Neutrophil (primary cell): ENCODE measurements at regions not wholly inside any gene's neighbourhood (a gene's known extent, or its start where the extent isn't known, plus 50 kb on each side); places are given as distances from the start of the nearest gene placed in this dataset.

ENCODE experiments used
- H3K27ac ChIP-seq: fragments of 200-600 bp; sonication (generic); 2 replicates; pipeline ENCODE4 v1.5.1; 2016; ENCODE audit warnings: mild to moderate bottlenecking, moderate library complexity
- H3K27me3 ChIP-seq: fragments of 200-600 bp; sonication (generic); 2 replicates; pipeline ENCODE4 v1.6.0; 2016; ENCODE audit warnings: mild to moderate bottlenecking
- H3K36me3 ChIP-seq: fragments of 200-600 bp; sonication (generic); 2 replicates; pipeline ENCODE4 v1.5.1; 2017
- H3K4me1 ChIP-seq, 2 experiments: fragments of 200-600 bp in 1 of 2; sonication (generic) in 1 of 2; 1 replicate in 1 of 2; 2 replicates in 1 of 2; pipeline versions ENCODE4 v1.5.1 to v1.6.1; 2013 to 2016; ENCODE audit warnings: low read depth in 1 of 2, low read length in 1 of 2, mild to moderate bottlenecking in 1 of 2, moderate library complexity in 1 of 2; ENCODE audit not compliant: control insufficient read depth in 1 of 2, insufficient read depth in 1 of 2
- H3K4me3 ChIP-seq, 2 experiments: fragments of 200-600 bp in 1 of 2; sonication (generic) in 1 of 2; 1 replicate in 1 of 2; 2 replicates in 1 of 2; pipeline ENCODE4 v1.5.1; 2013 to 2016; ENCODE audit warnings: low read depth in 1 of 2, low read length in 1 of 2, mild to moderate bottlenecking in 1 of 2, moderate library complexity in 1 of 2
- H3K9me3 ChIP-seq: fragments of 200-600 bp; sonication (generic); 2 replicates; pipeline ENCODE4 v1.5.1; 2016
- TF ChIP-seq, protein P1 (sequence below): fragments of 200-600 bp; sonication (generic); IDR thresholded peaks from 2 replicates; pipeline ENCODE4 v1.5.1; 2016; ENCODE audit warnings: antibody characterized with exemption

DNA sequence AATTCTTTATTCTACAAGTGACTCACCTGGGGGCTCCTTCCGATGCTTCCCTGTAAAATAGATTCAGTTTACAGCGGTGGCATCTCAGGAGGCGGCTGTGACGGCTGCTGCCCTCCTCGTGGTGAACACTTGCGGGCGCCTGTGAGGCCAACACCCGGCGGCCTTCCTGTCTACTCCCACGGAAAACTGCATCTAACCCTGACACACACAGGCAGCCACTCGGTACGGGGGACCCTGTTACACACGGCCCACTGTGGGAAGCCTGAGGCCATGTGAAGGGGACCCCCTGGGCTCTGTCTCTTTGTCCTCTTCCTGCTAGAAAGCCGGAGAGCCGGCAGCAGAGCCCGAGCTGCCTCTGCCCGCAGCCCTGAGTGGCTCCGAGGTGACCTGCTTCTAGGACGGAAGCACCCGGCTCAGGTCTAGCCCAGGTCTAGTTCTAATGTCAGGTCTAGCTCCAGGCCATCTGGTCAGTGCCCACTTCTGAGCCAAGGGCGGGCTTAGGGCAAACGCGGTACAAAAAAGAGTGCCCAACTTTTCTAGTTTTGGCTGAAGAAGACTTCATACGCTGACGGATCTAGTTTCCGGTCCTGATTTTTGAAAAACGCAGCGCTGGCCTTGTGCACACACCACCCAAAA lies 159.4 kb downstream of the ENGASE start:
- Histone ChIP-seq H3K4me1 (no peaks in the 10 kb centered on the region), H3K36me3 (no peaks in the 10 kb centered on the region), H3K27ac (no peak overlapping the region), H3K27me3 (no peaks in the 10 kb centered on the region), H3K9me3 (no peaks in the 10 kb centered on the region), H3K4me3 (no peak overlapping the region)
- TF ChIP-seq, protein P1, sequence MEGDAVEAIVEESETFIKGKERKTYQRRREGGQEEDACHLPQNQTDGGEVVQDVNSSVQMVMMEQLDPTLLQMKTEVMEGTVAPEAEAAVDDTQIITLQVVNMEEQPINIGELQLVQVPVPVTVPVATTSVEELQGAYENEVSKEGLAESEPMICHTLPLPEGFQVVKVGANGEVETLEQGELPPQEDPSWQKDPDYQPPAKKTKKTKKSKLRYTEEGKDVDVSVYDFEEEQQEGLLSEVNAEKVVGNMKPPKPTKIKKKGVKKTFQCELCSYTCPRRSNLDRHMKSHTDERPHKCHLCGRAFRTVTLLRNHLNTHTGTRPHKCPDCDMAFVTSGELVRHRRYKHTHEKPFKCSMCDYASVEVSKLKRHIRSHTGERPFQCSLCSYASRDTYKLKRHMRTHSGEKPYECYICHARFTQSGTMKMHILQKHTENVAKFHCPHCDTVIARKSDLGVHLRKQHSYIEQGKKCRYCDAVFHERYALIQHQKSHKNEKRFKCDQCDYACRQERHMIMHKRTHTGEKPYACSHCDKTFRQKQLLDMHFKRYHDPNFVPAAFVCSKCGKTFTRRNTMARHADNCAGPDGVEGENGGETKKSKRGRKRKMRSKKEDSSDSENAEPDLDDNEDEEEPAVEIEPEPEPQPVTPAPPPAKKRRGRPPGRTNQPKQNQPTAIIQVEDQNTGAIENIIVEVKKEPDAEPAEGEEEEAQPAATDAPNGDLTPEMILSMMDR: no peak

- no peaks in the 10 kb centered on the region for H3K36me3 ChIP-seq
- no peak overlapping the region for H3K27ac ChIP-seq
- H3K27me3 ChIP-seq: no peaks in the 10 kb centered on the region
- TF ChIP-seq, protein P1: no peak
- no peaks in the 10 kb centered on the region for H3K9me3 ChIP-seq
- no peak overlapping the region for H3K4me3 ChIP-seq
- H3K4me1 ChIP-seq: no peaks in the 10 kb centered on the region
Observed at GRCh38 chr17:79232957-79233356, 158.3 kb downstream of the ENGASE start.

DNA sequence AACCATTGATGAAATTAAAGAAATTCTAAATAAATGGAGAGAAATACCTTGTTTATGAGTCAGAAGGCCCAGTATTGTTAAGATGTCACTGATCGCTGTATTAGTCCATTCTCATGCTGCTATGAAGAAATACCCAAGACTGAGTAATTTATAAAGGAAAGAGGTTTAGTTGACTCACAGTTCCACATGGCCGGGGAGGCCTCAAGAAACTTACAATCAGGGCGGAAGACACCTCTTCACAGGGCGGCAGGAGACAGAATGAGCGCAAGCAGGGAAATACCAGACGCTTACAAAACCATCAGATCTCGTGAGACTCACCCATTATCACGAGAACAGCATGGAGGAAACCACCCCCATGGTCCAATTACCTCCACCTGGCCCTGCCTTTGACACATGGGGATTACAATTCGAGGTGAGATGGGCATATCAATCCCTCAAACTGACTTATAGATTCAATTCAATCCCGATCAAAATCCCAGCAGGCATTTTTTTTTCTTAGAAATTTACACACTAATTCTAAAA lies 157.2 kb downstream of the ENGASE start:
- Histone ChIP-seq H3K27ac (no peak overlapping the region), H3K9me3 (no peaks in the 10 kb centered on the region), H3K27me3 (no peaks in the 10 kb centered on the region)

GRCh38 chr17:79230576-79230975 lies 156.0 kb downstream of the ENGASE start:
- H3K27me3 ChIP-seq: no peaks in the 10 kb centered on the region
- no peaks in the 10 kb centered on the region for H3K36me3 ChIP-seq
- no peaks in the 10 kb centered on the region for H3K9me3 ChIP-seq
- H3K4me1 ChIP-seq: no peaks in the 10 kb centered on the region
- no peak overlapping the region for H3K27ac ChIP-seq
- TF ChIP-seq, protein P1: no peak
- no peak overlapping the region for H3K4me3 ChIP-seq

More for the DNA sequence above, 157.2 kb downstream of the ENGASE start:
- TF ChIP-seq, protein P1: no peak
- no peaks in the 10 kb centered on the region for H3K4me1 ChIP-seq
- H3K36me3 ChIP-seq: no peaks in the 10 kb centered on the region
- no peak overlapping the region for H3K4me3 ChIP-seq

- Histone ChIP-seq H3K9me3 (no peaks in the 10 kb centered on the region), H3K4me3 (no peak overlapping the region), H3K4me1 (no peaks in the 10 kb centered on the region), H3K36me3 (no peaks in the 10 kb centered on the region), H3K27ac (no peak overlapping the region), H3K27me3 (peaks cover 32% of the 10 kb centered on the region)
- TF ChIP-seq, protein P1: no peak
Observed at GRCh38 chr17:79226037-79226436, 151.4 kb downstream of the ENGASE start.
